K562 (cell line): ENCODE measurements at regions not wholly inside any gene's neighbourhood (a gene's known extent, or its start where the extent isn't known, plus 50 kb on each side); places are given as distances from the start of the nearest gene placed in this dataset.

Source experiments
- ATAC-seq: fragments of 200-7000 bp; cut with Tn5 transposase; 3 replicates; pipeline ENCODE4 v1.9.1; 2020; ENCODE audit warnings: moderate library complexity
- BruUV-seq: library from RNA; stranded (reverse); fragments of 400-500 nt; replicated peaks from 2 replicates; lab custom pipeline; 2021; lab: Mats Ljungman, UMichigan
- CTCF ChIA-PET: fragments of 300-600 bp; formaldehyde crosslinking; extraction: SDS; loops from one replicate; lab custom pipeline; 2021; ENCODE audit warnings: low intra/inter-chr PET ratio; lab: Yijun Ruan, JAX
- POLR2A ChIA-PET: fragments of 300-600, 350-650 bp; sonication (Branson Sonifier 250); formaldehyde crosslinking; extraction: SDS; loops from one replicate; lab custom pipeline; 2021; ENCODE audit warnings: antibody characterized with exemption, inconsistent platforms; lab: Yijun Ruan, JAX
- DNase-seq, 4 experiments: peaks; one replicate each; pipeline versions ENCODE4 v3.0.0 to v3.0.0-alpha.2; 2011 to 2018; ENCODE audit warnings: low spot score in 3 of 4, mixed read lengths in 3 of 4; ENCODE audit errors: extremely low read depth in 1 of 4
- FAIRE-seq: peaks from 2 replicates; lab custom pipeline; 2011; peaks lifted over from hg19 to GRCh38; lab: Jason Lieb, UNC
- H2AFZ ChIP-seq: 2 replicates; pipeline ENCODE4 v1.6.0; 2011; ENCODE audit warnings: low read depth, low read length, control low read depth, inconsistent platforms
- H3K27ac ChIP-seq: fragments of 200-600 bp; 3 replicates; pipeline ENCODE4 v1.8.0; 2011; ENCODE audit warnings: low read depth, mild to moderate bottlenecking, control low read depth, inconsistent platforms, low read length, moderate library complexity, mixed read lengths; ENCODE audit errors: extremely low read depth
- H3K27me3 ChIP-seq, 2 experiments: fragments of 300-600 bp in 1 of 2; 2 replicates in 1 of 2; 3 replicates in 1 of 2; pipeline versions ENCODE4 v1.6.0 to v1.8.0; 2011; ENCODE audit warnings: inconsistent platforms in 2 of 2, low read length in 2 of 2, mild to moderate bottlenecking in 1 of 2, mixed read lengths in 1 of 2, moderate library complexity in 1 of 2; ENCODE audit not compliant: control insufficient read depth in 2 of 2, insufficient read depth in 2 of 2
- H3K36me3 ChIP-seq: fragments of 300-600 bp; 3 replicates; pipeline ENCODE4 v1.8.0; 2011; ENCODE audit warnings: mild to moderate bottlenecking, low read length, inconsistent platforms; ENCODE audit not compliant: control insufficient read depth, insufficient read depth
- H3K4me1 ChIP-seq, 2 experiments: fragments of 200-600 bp in 1 of 2; replicated peaks in 1 of 2; 2 replicates in 1 of 2; 3 replicates in 1 of 2; pipeline versions ENCODE4 v1.5.1 to v1.8.0; 2011; ENCODE audit warnings: inconsistent platforms in 2 of 2, low read length in 2 of 2, mild to moderate bottlenecking in 1 of 2, mixed read lengths in 1 of 2, moderate library complexity in 1 of 2; ENCODE audit not compliant: control insufficient read depth in 2 of 2, insufficient read depth in 2 of 2
- H3K4me2 ChIP-seq: 2 replicates; pipeline ENCODE4 v1.6.1; 2011; ENCODE audit warnings: low read length, control low read depth, inconsistent platforms, mixed read lengths; ENCODE audit not compliant: insufficient read depth
- H3K4me3 ChIP-seq: fragments of 200-600 bp; sonication (generic), shearing (Covaris generic); 2 replicates; pipeline ENCODE4 v1.5.1; 2016; ENCODE audit warnings: control low read depth, inconsistent platforms
- H3K79me2 ChIP-seq: fragments of 200-600 bp; 3 replicates; pipeline ENCODE4 v1.8.0; 2011; ENCODE audit warnings: low read length, inconsistent platforms; ENCODE audit not compliant: control insufficient read depth, insufficient read depth
- H3K9ac ChIP-seq, 2 experiments: 2 replicates each; pipeline versions ENCODE4 v1.6.0 to v1.6.1; 2011; ENCODE audit warnings: low read depth in 2 of 2, low read length in 2 of 2, control low read depth in 1 of 2, inconsistent platforms in 1 of 2, mild to moderate bottlenecking in 1 of 2, mixed read lengths in 1 of 2; ENCODE audit not compliant: insufficient read depth in 1 of 2
- H3K9me1 ChIP-seq: one replicate; pipeline ENCODE4 v1.6.0; 2011; ENCODE audit warnings: inconsistent platforms, mild to moderate bottlenecking, low read length, moderate library complexity; ENCODE audit not compliant: control insufficient read depth, insufficient read depth
- H3K9me3 ChIP-seq: replicated peaks from 2 replicates; pipeline ENCODE4 v1.5.1; 2011; ENCODE audit warnings: low read depth, low read length, inconsistent platforms; ENCODE audit not compliant: control insufficient read depth, insufficient read depth
- H4K20me1 ChIP-seq: replicated peaks from 2 replicates; pipeline ENCODE4 v1.6.1; 2011; ENCODE audit warnings: low read length, inconsistent platforms, mixed read lengths; ENCODE audit not compliant: control insufficient read depth, insufficient read depth
- CHD1 ChIP-seq: fragments of 200-600 bp; sonication (generic); IDR thresholded peaks from one replicate; pipeline ENCODE4 v1.6.1; 2012; ENCODE audit warnings: mild to moderate bottlenecking, moderate library complexity, low read length, inconsistent platforms
- CTCFL ChIP-seq: IDR thresholded peaks from 2 replicates; pipeline ENCODE4 v1.6.1; 2011; ENCODE audit warnings: borderline replicate concordance, low read depth, mild to moderate bottlenecking, moderate library complexity, low read length; ENCODE audit not compliant: insufficient read depth, poor library complexity, severe bottlenecking
- NEUROD1 ChIP-seq: fragments of 150-350 bp; IDR thresholded peaks from 2 replicates; pipeline ENCODE4 v1.6.1; 2014; ENCODE audit warnings: borderline replicate concordance, low read length, low read depth; ENCODE audit not compliant: partially characterized antibody
- PTBP1 ChIP-seq: fragments of 200-400 bp; formaldehyde crosslinking; IDR thresholded peaks from 2 replicates; pipeline ENCODE4 v1.6.1; 2017; ENCODE audit warnings: low read depth, low read length
- UBTF ChIP-seq, 2 experiments: IDR thresholded peaks; 2 replicates each; pipeline ENCODE4 v1.6.1; 2012; ENCODE audit warnings: improper control_type of control experiment in 2 of 2, low read depth in 2 of 2, low read length in 2 of 2, borderline replicate concordance in 1 of 2
- ZBTB17 ChIP-seq: fragments of 450-650 bp; formaldehyde crosslinking; IDR thresholded peaks from 2 replicates; pipeline ENCODE4 v1.4.0; 2020; ENCODE audit warnings: mild to moderate bottlenecking
- ZHX1 ChIP-seq: fragments of 150-350 bp; conservative IDR thresholded peaks from 2 replicates; pipeline ENCODE4 v1.6.1; 2014; ENCODE audit warnings: low read length
- ZNF175 ChIP-seq: fragments of 200-800 bp; sonication (Bioruptor generic); IDR thresholded peaks from 2 replicates; pipeline ENCODE4 v1.6.1; 2016; ENCODE audit warnings: low read depth, mild to moderate bottlenecking, missing genetic modification characterization, missing compliant biosample characterization
- ZNF668 ChIP-seq: fragments of 250-450 bp; sonication (Bioruptor Pico); IDR thresholded peaks from 2 replicates; pipeline ENCODE4 v1.8.0; 2022; ENCODE audit warnings: mild to moderate bottlenecking, inconsistent platforms
- whole genome bisulfite sequencing: fragments of 100-300 bp; shearing (Covaris generic); methylation state at CpG from one replicate; pipeline ENCODE4 v1.1.6; 2016; ENCODE audit warnings: low coverage, mixed read lengths; ENCODE audit not compliant: insufficient coverage; ENCODE audit errors: missing lambda C conversion rate; 5-methylcytosine and 5-hydroxymethylcytosine counted together
- in situ Hi-C: fragments of 300-500 bp; cut with MboI; formaldehyde crosslinking; loops from 4 replicates; pipeline ENCODE4 v1.15.0; 2018; ENCODE audit warnings: inconsistent platforms, mixed read lengths
- intact Hi-C: fragments of 100-400 bp; cut with micrococcal nuclease; formaldehyde crosslinking; loops from 2 replicates; pipeline ENCODE4 v1.14.2; 2022
- TF ChIP-seq, protein P1 (sequence below): IDR thresholded peaks from 2 replicates; pipeline ENCODE4 v1.6.1; 2011; ENCODE audit not compliant: insufficient read length; ENCODE audit errors: extremely low read depth

- no peak for TF ChIP-seq ZHX1
Measured at GRCh38 chr5:9784231-9784630, 154.1 kb upstream of the TAS2R1 start (continued).

DNA sequence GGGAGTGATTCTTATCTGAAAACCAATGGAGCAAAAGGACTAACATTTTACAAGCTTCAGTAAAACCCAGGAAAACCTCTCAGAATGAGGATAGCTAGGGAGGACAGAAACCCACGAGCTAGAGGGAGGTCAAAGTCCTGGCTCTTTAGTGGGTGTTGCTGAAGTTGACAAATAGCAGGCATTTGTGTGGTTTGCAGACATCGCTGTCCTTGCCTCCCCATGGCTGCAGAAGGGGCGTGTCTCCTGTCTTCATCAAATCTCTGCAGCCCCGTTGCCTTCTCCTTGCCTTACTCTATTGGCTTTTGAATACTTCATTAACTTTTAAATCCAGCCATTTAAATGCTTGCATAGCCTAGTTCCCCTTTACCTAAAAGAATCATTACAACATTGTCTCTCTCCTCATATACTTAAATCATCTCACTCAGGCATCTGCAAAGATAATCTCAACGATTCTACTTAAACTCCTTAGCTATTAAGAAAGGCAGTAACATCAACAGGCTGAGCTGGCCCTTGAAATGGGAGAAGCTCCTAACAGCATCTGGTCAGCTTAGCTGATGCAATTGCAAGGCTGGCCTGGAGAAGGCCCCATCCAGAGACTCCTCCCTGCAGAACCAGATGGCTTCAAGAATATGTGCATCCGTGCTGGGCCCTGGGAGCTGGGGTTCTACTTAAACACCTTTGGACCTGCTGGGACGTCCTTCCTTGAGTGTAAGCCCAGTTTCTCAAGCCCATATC, 152.8 kb upstream of the TAS2R1 start:
- 0% methylated on average over 7 of the region's 7 CpGs for WGBS
- Histone ChIP-seq H3K4me1 (no peaks in the 10 kb centered on the region), H3K36me3 (no peaks in the 10 kb centered on the region), H3K9ac (no peak overlapping the region), H2AFZ (no peak overlapping the region), H4K20me1 (no peaks in the 10 kb centered on the region), H3K4me3 (no peak overlapping the region), H3K4me2 (no peak overlapping the region), H3K27me3 (no peaks in the 10 kb centered on the region), H3K9me3 (no peaks in the 10 kb centered on the region), H3K27ac (no peak overlapping the region), H3K79me2 (no peaks in the 10 kb centered on the region), H3K9me1 (no peaks in the 10 kb centered on the region)
- BruUV-seq: no TSS peak
- ChIA-PET POLR2A (interaction anchor here (0.6 to 0.7 kb wide), 2 partner anchors 295 to 540 kb away, joined by 3 read pairs; no protein-coding TSS in a partner anchor), CTCF (no interaction called here)
- FAIRE-seq (no peak), DNase-seq (no peak), ATAC-seq (no peak)
- in situ Hi-C loops: no loop called here
- intact Hi-C loops: no loop called here
- no peak for TF ChIP-seq CHD1
- TF ChIP-seq, protein P1, sequence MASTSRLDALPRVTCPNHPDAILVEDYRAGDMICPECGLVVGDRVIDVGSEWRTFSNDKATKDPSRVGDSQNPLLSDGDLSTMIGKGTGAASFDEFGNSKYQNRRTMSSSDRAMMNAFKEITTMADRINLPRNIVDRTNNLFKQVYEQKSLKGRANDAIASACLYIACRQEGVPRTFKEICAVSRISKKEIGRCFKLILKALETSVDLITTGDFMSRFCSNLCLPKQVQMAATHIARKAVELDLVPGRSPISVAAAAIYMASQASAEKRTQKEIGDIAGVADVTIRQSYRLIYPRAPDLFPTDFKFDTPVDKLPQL: no peak
- TF ChIP-seq ZBTB17: no peak
- TF ChIP-seq PTBP1: no peak
- TF ChIP-seq UBTF (IDR thresholded peaks at IDR 0.05; ENCODE audit: borderline replicate concordance in 1 of 2, low read depth in 2 of 2, low read length in 2 of 2): no peak
- TF ChIP-seq ZNF668 (CRISPR knock-in tag): no peak
- TF ChIP-seq CTCFL: no peak
- TF ChIP-seq NEUROD1: no peak
- no peak for TF ChIP-seq ZNF175
